ENCODE measurements at regions not wholly inside any gene's neighbourhood (a gene's known extent, or its start where the extent isn't known, plus 50 kb on each side); places are given as distances from the start of the nearest gene placed in this dataset.

- no peak for DNase-seq
Measured at GRCh38 chr3:98978068-98978811, 76.7 kb upstream of the DCBLD2 start.

- no peak for DNase-seq
Measured at GRCh38 chr3:98977520-98977919, 76.0 kb upstream of the DCBLD2 start.

GRCh38 chr3:98974442-98974841 is 72.9 kb upstream of the DCBLD2 start:
- no peak for DNase-seq

- DNase-seq, result no peak
Measured at GRCh38 chr3:98972720-98973119, 71.2 kb upstream of the DCBLD2 start.

- DNase-seq, result no peak
Measured at GRCh38 chr3:98972155-98972554, 70.7 kb upstream of the DCBLD2 start.

- no peak for DNase-seq
Measured at GRCh38 chr3:98971169-98971681, 69.7 kb upstream of the DCBLD2 start.

GRCh38 chr3:98969295-98969694 is 67.8 kb upstream of the DCBLD2 start:
- no peak for DNase-seq

GRCh38 chr3:98968824-98969223 is 67.3 kb upstream of the DCBLD2 start:
- no peak for DNase-seq

- no peak for DNase-seq
Measured at GRCh38 chr3:98968347-98968746, 66.9 kb upstream of the DCBLD2 start.

- DNase-seq, result no peak
Measured at GRCh38 chr3:98967758-98968157, 66.3 kb upstream of the DCBLD2 start.

- DNase-seq, result no peak
Measured at GRCh38 chr3:98966862-98967546, 65.5 kb upstream of the DCBLD2 start.

- DNase-seq, result no peak
Measured at GRCh38 chr3:98966434-98966833, 64.9 kb upstream of the DCBLD2 start.

GRCh38 chr3:98964784-98965183 is 63.3 kb upstream of the DCBLD2 start:
- no peak for DNase-seq

- no peak for DNase-seq
Measured at GRCh38 chr3:98963546-98963945, 62.1 kb upstream of the DCBLD2 start.

- DNase-seq, result no peak
Measured at GRCh38 chr3:98962951-98963350, 61.5 kb upstream of the DCBLD2 start.

GRCh38 chr3:98962189-98962930 is 60.9 kb upstream of the DCBLD2 start:
- no peak for DNase-seq

GRCh38 chr3:98961161-98962155 is 60.0 kb upstream of the DCBLD2 start:
- DNase-seq, result no peak

GRCh38 chr3:98957681-98958080 is 56.2 kb upstream of the DCBLD2 start:
- no peak for DNase-seq

- DNase-seq, result no peak
Measured at GRCh38 chr3:98956008-98956407, 54.5 kb upstream of the DCBLD2 start.

GRCh38 chr3:98954791-98955604 is 53.5 kb upstream of the DCBLD2 start:
- no peak for DNase-seq

- no peak for DNase-seq
Measured at GRCh38 chr3:98954242-98954641, 52.7 kb upstream of the DCBLD2 start.

GRCh38 chr3:98952404-98952803 is 50.9 kb upstream of the DCBLD2 start:
- DNase-seq, result no peak
